ENCODE measurements at regions not wholly inside any gene's neighbourhood (a gene's known extent, or its start where the extent isn't known, plus 50 kb on each side); places are given as distances from the start of the nearest gene placed in this dataset.

DNA sequence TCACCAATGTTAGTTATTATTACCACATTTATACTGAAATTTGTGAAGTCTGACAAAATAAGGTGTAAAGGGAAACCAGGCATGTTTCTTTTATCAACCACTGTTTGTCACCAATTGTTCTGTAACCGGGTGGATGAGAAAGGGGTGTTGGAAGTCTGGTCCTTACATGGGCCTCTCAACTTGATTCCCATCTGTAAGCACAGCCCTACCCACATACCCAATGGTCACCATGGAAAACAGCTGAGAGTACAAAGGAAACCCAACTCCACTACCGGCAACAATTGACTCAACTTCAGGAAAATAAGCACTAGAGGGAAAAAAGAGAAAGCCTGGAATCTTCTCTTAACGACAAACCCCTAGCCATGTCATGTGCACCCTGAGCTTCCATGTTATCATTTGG, 70.8 kb upstream of the PTCHD1 start:
- Histone ChIP-seq H3K9ac (ENCODE audit: control insufficient read depth, extremely low read depth, insufficient read depth, low read length) (no peak overlapping the region), H3K9me3 (ENCODE audit: control insufficient read depth, low read depth, low read length) (no peaks in the 10 kb centered on the region), H4K20me1 (ENCODE audit: control insufficient read depth, extremely low read depth, insufficient read depth, low read length) (no peaks in the 10 kb centered on the region), H2AFZ (ENCODE audit: control insufficient read depth, low read length) (no peak overlapping the region), H3K27me3 (ENCODE audit: control insufficient read depth, extremely low read depth, insufficient read depth, low read length) (no peaks in the 10 kb centered on the region), H3K4me2 (ENCODE audit: control insufficient read depth, extremely low read depth, insufficient read depth, low read depth, low read length) (no peak overlapping the region), H3K36me3 (ENCODE audit: control insufficient read depth in 2 of 2, extremely low read depth in 1 of 2, insufficient read depth in 2 of 2, low read length in 2 of 2) (no peaks in the 10 kb centered on the region), H3K9me1 (ENCODE audit: control insufficient read depth, extremely low read depth, insufficient read depth, low read length) (no peaks in the 10 kb centered on the region), H3K4me3 (ENCODE audit: control insufficient read depth in 2 of 3, extremely low read depth in 1 of 3, insufficient read depth in 2 of 3, low read depth in 1 of 3, low read length in 3 of 3) (no peak overlapping the region), H3K4me1 (ENCODE audit: control insufficient read depth, extremely low read depth, insufficient read depth, low read length) (no peaks in the 10 kb centered on the region), H3K27ac (ENCODE audit: control insufficient read depth, insufficient read depth, low read length) (no peak overlapping the region), H3K79me2 (ENCODE audit: control insufficient read depth, insufficient read depth, low read length) (no peaks in the 10 kb centered on the region)
- TF ChIP-seq, protein P1, sequence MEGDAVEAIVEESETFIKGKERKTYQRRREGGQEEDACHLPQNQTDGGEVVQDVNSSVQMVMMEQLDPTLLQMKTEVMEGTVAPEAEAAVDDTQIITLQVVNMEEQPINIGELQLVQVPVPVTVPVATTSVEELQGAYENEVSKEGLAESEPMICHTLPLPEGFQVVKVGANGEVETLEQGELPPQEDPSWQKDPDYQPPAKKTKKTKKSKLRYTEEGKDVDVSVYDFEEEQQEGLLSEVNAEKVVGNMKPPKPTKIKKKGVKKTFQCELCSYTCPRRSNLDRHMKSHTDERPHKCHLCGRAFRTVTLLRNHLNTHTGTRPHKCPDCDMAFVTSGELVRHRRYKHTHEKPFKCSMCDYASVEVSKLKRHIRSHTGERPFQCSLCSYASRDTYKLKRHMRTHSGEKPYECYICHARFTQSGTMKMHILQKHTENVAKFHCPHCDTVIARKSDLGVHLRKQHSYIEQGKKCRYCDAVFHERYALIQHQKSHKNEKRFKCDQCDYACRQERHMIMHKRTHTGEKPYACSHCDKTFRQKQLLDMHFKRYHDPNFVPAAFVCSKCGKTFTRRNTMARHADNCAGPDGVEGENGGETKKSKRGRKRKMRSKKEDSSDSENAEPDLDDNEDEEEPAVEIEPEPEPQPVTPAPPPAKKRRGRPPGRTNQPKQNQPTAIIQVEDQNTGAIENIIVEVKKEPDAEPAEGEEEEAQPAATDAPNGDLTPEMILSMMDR (optimal IDR thresholded peaks at IDR 0.05 in 1 of 3, IDR thresholded peaks at IDR 0.05 in 1 of 3, conservative IDR thresholded peaks at IDR 0.05 in 1 of 3; ENCODE audit: extremely low read depth in 1 of 3, insufficient read depth in 2 of 3, low read length in 3 of 3) = no peak
- no peak for TF ChIP-seq EZH2 (IDR thresholded peaks at IDR 0.05; ENCODE audit: low read length)
- FAIRE-seq (no peak), DNase-seq (ENCODE audit: low read depth, low spot score) (no peak)
- dilution Hi-C loops (cut with MboI; ENCODE audit: extremely low pct_ligation_motif_present, low sequenced_read_pairs) = no loop called here

DNA sequence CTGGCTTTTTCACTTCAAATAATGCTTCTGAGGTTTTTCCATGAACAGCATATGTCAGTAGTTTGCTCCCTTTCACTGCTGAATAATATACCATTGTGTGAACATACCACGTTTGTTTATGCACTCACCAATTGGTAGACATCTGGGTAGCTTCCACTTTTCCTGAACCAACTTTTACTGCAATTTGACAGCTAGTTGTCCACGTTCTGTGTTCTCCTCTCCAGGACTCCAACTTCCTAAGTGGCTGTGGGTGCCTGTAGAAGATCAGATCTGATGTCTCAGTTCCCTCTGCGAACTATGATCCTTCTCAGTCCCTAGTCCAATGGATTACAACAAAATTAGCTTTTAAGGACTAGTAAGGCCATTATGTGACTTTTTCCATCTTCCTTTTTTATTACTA, 64.7 kb upstream of the PTCHD1 start:
- H3K27ac ChIP-seq (ENCODE audit: control insufficient read depth, insufficient read depth, low read length) = no peak overlapping the region
- H2AFZ ChIP-seq (ENCODE audit: control insufficient read depth, low read length) = no peak overlapping the region
- H4K20me1 ChIP-seq (ENCODE audit: control insufficient read depth, extremely low read depth, insufficient read depth, low read length) = no peaks in the 10 kb centered on the region
- TF ChIP-seq, protein P1 (optimal IDR thresholded peaks at IDR 0.05 in 1 of 3, IDR thresholded peaks at IDR 0.05 in 1 of 3, conservative IDR thresholded peaks at IDR 0.05 in 1 of 3; ENCODE audit: extremely low read depth in 1 of 3, insufficient read depth in 2 of 3, low read length in 3 of 3) = no peak
- no peak for TF ChIP-seq EZH2 (IDR thresholded peaks at IDR 0.05; ENCODE audit: low read length)
- H3K27me3 ChIP-seq (ENCODE audit: control insufficient read depth, extremely low read depth, insufficient read depth, low read length) = no peaks in the 10 kb centered on the region
- H3K9me1 ChIP-seq (ENCODE audit: control insufficient read depth, extremely low read depth, insufficient read depth, low read length) = no peaks in the 10 kb centered on the region
- DNase-seq (ENCODE audit: low read depth, low spot score) = no peak
- dilution Hi-C loops (cut with MboI; ENCODE audit: extremely low pct_ligation_motif_present, low sequenced_read_pairs) = no loop called here
- no peaks in the 10 kb centered on the region for H3K36me3 ChIP-seq (ENCODE audit: control insufficient read depth in 2 of 2, extremely low read depth in 1 of 2, insufficient read depth in 2 of 2, low read length in 2 of 2)
- no peaks in the 10 kb centered on the region for H3K9me3 ChIP-seq (ENCODE audit: control insufficient read depth, low read depth, low read length)
- H3K4me2 ChIP-seq (ENCODE audit: control insufficient read depth, extremely low read depth, insufficient read depth, low read depth, low read length) = no peak overlapping the region
- no peak for FAIRE-seq
- no peak overlapping the region for H3K4me3 ChIP-seq (ENCODE audit: control insufficient read depth in 2 of 3, extremely low read depth in 1 of 3, insufficient read depth in 2 of 3, low read depth in 1 of 3, low read length in 3 of 3)
- no peaks in the 10 kb centered on the region for H3K79me2 ChIP-seq (ENCODE audit: control insufficient read depth, insufficient read depth, low read length)
- H3K4me1 ChIP-seq (ENCODE audit: control insufficient read depth, extremely low read depth, insufficient read depth, low read length) = no peaks in the 10 kb centered on the region
- H3K9ac ChIP-seq (ENCODE audit: control insufficient read depth, extremely low read depth, insufficient read depth, low read length) = no peak overlapping the region

Measured in keratinocyte (primary cell).